Retinal pigment epithelial cell (primary cell): ENCODE measurements at regions not wholly inside any gene's neighbourhood (a gene's known extent, or its start where the extent isn't known, plus 50 kb on each side); places are given as distances from the start of the nearest gene placed in this dataset.

Source experiments
- DNase-seq: peaks from one replicate; pipeline ENCODE4 v3.0.0-alpha.2; 2010; ENCODE audit warnings: low read depth
- H3K4me3 ChIP-seq: 2 replicates; pipeline ENCODE4 v1.5.1; 2011; ENCODE audit warnings: mild to moderate bottlenecking, low read length, control low read depth, moderate library complexity
- TF ChIP-seq, protein P1 (sequence below): conservative IDR thresholded peaks from 2 replicates; pipeline ENCODE4 v1.5.1; 2011; ENCODE audit warnings: low read depth, low read length, control low read depth, inconsistent platforms

- H3K4me3 ChIP-seq: no peak overlapping the region
- no peak for DNase-seq
- TF ChIP-seq, protein P1, sequence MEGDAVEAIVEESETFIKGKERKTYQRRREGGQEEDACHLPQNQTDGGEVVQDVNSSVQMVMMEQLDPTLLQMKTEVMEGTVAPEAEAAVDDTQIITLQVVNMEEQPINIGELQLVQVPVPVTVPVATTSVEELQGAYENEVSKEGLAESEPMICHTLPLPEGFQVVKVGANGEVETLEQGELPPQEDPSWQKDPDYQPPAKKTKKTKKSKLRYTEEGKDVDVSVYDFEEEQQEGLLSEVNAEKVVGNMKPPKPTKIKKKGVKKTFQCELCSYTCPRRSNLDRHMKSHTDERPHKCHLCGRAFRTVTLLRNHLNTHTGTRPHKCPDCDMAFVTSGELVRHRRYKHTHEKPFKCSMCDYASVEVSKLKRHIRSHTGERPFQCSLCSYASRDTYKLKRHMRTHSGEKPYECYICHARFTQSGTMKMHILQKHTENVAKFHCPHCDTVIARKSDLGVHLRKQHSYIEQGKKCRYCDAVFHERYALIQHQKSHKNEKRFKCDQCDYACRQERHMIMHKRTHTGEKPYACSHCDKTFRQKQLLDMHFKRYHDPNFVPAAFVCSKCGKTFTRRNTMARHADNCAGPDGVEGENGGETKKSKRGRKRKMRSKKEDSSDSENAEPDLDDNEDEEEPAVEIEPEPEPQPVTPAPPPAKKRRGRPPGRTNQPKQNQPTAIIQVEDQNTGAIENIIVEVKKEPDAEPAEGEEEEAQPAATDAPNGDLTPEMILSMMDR: no peak
Measured at GRCh38 chr1:22393587-22393986, 58.1 kb upstream of the ZBTB40 start.

DNA sequence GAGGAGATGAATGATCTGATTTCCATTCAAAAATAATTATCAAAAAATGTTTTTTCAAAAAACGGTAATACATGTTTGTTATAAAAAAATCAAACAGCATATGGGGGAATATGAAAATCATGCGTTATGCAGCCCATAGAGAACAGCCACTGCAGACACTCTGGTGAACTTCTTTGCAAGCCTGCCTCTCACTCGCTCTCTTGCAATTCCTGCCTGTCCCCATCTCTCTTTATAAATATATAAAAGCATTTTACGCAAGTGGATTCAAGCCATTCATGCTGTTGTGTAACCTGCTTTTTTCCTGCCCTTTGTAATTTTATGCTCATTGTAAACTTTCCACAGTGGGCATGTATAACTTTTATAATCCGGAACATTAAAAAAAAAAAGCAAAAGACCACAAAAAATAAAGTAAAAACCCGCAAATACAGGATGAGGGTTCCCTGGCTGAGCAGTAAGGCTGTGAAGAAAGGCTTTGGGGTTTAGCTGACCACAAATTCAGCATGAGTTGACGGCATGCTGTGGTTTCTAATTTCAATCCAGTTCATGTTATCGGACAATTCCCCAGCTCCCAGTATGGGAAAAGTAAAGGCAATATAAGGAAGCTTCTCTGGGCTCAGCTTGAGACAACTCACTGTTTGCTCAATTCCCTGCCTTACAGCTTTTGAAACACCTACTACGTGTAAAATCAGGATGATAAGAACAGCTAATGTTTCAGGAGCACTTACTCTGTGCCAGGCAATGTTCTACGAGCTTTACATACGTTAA lies 52.8 kb upstream of the ZBTB40 start:
- DNase-seq: no peak
- TF ChIP-seq, protein P1: no peak
- H3K4me3 ChIP-seq: no peak overlapping the region

DNA sequence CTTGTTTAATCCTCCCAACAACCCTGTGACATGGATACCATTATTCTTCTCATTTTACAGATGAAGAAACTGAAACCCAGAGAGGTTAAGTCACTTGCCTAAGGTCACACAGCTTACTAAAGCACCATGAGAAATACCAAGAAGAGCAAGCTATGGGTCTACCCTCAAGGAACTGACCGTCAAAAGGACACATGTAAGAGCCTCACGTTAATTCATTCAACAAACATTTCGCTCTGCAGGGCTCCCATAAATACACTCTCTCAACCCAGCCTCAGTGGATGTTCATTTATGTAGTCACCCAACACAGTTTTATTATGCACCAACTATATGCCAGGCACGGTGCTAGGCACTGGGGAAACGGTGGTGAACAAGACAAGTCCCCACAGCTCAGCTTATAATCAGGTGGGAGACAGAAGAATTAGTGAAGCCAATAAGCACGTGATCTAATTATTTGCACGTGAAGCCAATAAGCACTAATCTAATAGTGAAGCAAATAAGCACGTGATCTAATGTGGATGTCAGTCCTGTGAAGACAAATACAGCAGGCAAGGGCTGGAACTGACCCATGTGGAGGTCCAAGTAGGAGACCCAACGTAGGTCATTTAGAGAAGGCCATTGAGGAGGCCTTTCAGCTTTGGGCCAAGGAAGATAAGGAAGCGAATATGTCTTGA lies 52.1 kb upstream of the ZBTB40 start:
- TF ChIP-seq, protein P1: no peak
- no peak overlapping the region for H3K4me3 ChIP-seq
- DNase-seq: no peak
